Fibroblast of gingiva (primary cell): ENCODE measurements at regions not wholly inside any gene's neighbourhood (a gene's known extent, or its start where the extent isn't known, plus 50 kb on each side); places are given as distances from the start of the nearest gene placed in this dataset.

Experiments used
- DNase-seq: peaks from one replicate; pipeline ENCODE4 v3.0.0-alpha.2; 2011; ENCODE audit warnings: low read depth

GRCh38 chr11:64501500-64502427 lies 54.0 kb upstream of the SLC22A11 start:
- DNase-seq, result no peak

- DNase-seq, result no peak
Observed at GRCh38 chr11:64502634-64503033, 53.1 kb upstream of the SLC22A11 start.

- DNase-seq, result no peak
Observed at GRCh38 chr11:64503186-64503753, 52.5 kb upstream of the SLC22A11 start.

GRCh38 chr11:64504999-64505398 lies 50.7 kb upstream of the SLC22A11 start:
- no peak for DNase-seq
